Suprapubic skin (tissue), 4 donors: ENCODE measurements at regions not wholly inside any gene's neighbourhood (a gene's known extent, or its start where the extent isn't known, plus 50 kb on each side); places are given as distances from the start of the nearest gene placed in this dataset.

Experiments
- DNase-seq, 2 donors: peaks; one replicate each; pipeline ENCODE4 v3.0.0-alpha.2; 2019; ENCODE audit warnings: low spot score in 2 of 2
- H3K27ac ChIP-seq: fragments of 200-600 bp; sonication (generic); one replicate; pipeline ENCODE4 v1.5.1; 2019
- H3K27me3 ChIP-seq: fragments of 200-600 bp; sonication (generic); one replicate; pipeline ENCODE4 v1.5.1; 2019
- H3K36me3 ChIP-seq: fragments of 200-600 bp; sonication (generic); one replicate; pipeline ENCODE4 v1.5.1; 2019
- H3K4me1 ChIP-seq: fragments of 200-600 bp; sonication (generic); one replicate; pipeline ENCODE4 v1.5.1; 2019
- H3K4me3 ChIP-seq: fragments of 200-600 bp; sonication (generic); one replicate; pipeline ENCODE4 v1.5.1; 2019; ENCODE audit warnings: mild to moderate bottlenecking
- H3K9me3 ChIP-seq: fragments of 200-600 bp; sonication (generic); one replicate; pipeline ENCODE4 v1.5.1; 2019
- CTCF ChIP-seq, 2 donors: fragments of 200-600 bp in 1 of 2; fragments of 450-650 bp in 1 of 2; sonication (generic) in 1 of 2; IDR thresholded peaks; one replicate each; pipeline ENCODE4 v1.5.1; 2016 to 2019; ENCODE audit warnings: antibody characterized with exemption in 2 of 2, mild to moderate bottlenecking in 1 of 2, moderate library complexity in 1 of 2
- EP300 ChIP-seq: sonication (generic); formaldehyde crosslinking; IDR thresholded peaks from one replicate; pipeline ENCODE4 v1.6.1; 2017; ENCODE audit warnings: antibody characterized with exemption
- POLR2A ChIP-seq, 2 donors: fragments of 450-650 bp; IDR thresholded peaks; one replicate each; pipeline ENCODE4 v1.6.1; 2017; ENCODE audit warnings: antibody characterized with exemption in 2 of 2, mild to moderate bottlenecking in 2 of 2, moderate library complexity in 2 of 2
- POLR2AphosphoS5 ChIP-seq, 3 donors: sonication (generic); formaldehyde crosslinking; IDR thresholded peaks; one replicate each; pipeline ENCODE4 v1.6.1; 2017; ENCODE audit warnings: antibody characterized with exemption in 3 of 3
- WGBS: methylation state at CpG from one replicate; pipeline ENCODE4 v1.1.5; 2018; 5-methylcytosine and 5-hydroxymethylcytosine counted together

- Histone ChIP-seq H3K4me1 (no peaks in the 10 kb centered on the region), H3K36me3 (no peaks in the 10 kb centered on the region), H3K27me3 (no peaks in the 10 kb centered on the region), H3K27ac (no peak overlapping the region), H3K9me3 (no peaks in the 10 kb centered on the region), H3K4me3 (no peak overlapping the region)
- 65% methylated on average over 6 of the region's 7 CpGs for WGBS
- DNase-seq, result no peak
- no peak for TF ChIP-seq POLR2A (IDR thresholded peaks at IDR 0.05)
- no peak for TF ChIP-seq EP300
- TF ChIP-seq POLR2AphosphoS5 (IDR thresholded peaks at IDR 0.05), result no peak
- no peak for TF ChIP-seq CTCF (IDR thresholded peaks at IDR 0.05)
Measured at GRCh38 chr11:70778883-70779282, 380.6 kb downstream of the CTTN start.

GRCh38 chr11:70779433-70780245 lies 381.3 kb downstream of the CTTN start:
- Histone ChIP-seq H3K27ac (no peak overlapping the region), H3K36me3 (no peaks in the 10 kb centered on the region), H3K4me3 (no peak overlapping the region), H3K9me3 (no peaks in the 10 kb centered on the region), H3K4me1 (no peaks in the 10 kb centered on the region), H3K27me3 (no peaks in the 10 kb centered on the region)
- TF ChIP-seq POLR2AphosphoS5 (IDR thresholded peaks at IDR 0.05), result no peak
- no peak for TF ChIP-seq EP300
- no peak for TF ChIP-seq CTCF (IDR thresholded peaks at IDR 0.05)
- TF ChIP-seq POLR2A (IDR thresholded peaks at IDR 0.05), result no peak
- no peak for DNase-seq
- WGBS, result 81% methylated on average over 9 of the region's 9 CpGs

GRCh38 chr11:70780246-70780535 lies 381.9 kb downstream of the CTTN start:
- Histone ChIP-seq H3K4me1 (no peaks in the 10 kb centered on the region), H3K4me3 (no peak overlapping the region), H3K27me3 (no peaks in the 10 kb centered on the region), H3K9me3 (no peaks in the 10 kb centered on the region), H3K36me3 (no peaks in the 10 kb centered on the region), H3K27ac (no peak overlapping the region)
- no peak for DNase-seq
- WGBS, result 64% methylated on average over 1 of the region's 1 CpG
- TF ChIP-seq POLR2AphosphoS5 (IDR thresholded peaks at IDR 0.05) (no peak), EP300 (no peak), CTCF (IDR thresholded peaks at IDR 0.05) (no peak)

GRCh38 chr11:70782401-70782913 lies 384.1 kb downstream of the CTTN start:
- H3K4me1 ChIP-seq, result no peaks in the 10 kb centered on the region
- no peak for TF ChIP-seq CTCF (IDR thresholded peaks at IDR 0.05)
- no peak for TF ChIP-seq POLR2A (IDR thresholded peaks at IDR 0.05)
- no peak for TF ChIP-seq EP300
- no peak for TF ChIP-seq POLR2AphosphoS5 (IDR thresholded peaks at IDR 0.05)
- WGBS, result 78% methylated on average over 16 of the region's 16 CpGs
- DNase-seq, result no peak
- H3K9me3 ChIP-seq, result no peaks in the 10 kb centered on the region
- no peak overlapping the region for H3K4me3 ChIP-seq
- H3K27me3 ChIP-seq, result no peaks in the 10 kb centered on the region
- no peak overlapping the region for H3K27ac ChIP-seq
- H3K36me3 ChIP-seq, result no peaks in the 10 kb centered on the region

GRCh38 chr11:70783356-70783755 lies 385.0 kb downstream of the CTTN start:
- H3K4me1 ChIP-seq, result no peaks in the 10 kb centered on the region
- DNase-seq, result no peak
- H3K27me3 ChIP-seq, result no peaks in the 10 kb centered on the region
- 56% methylated on average over 11 of the region's 11 CpGs for whole genome bisulfite sequencing
- no peaks in the 10 kb centered on the region for H3K9me3 ChIP-seq
- no peaks in the 10 kb centered on the region for H3K36me3 ChIP-seq
- no peak overlapping the region for H3K27ac ChIP-seq
- H3K4me3 ChIP-seq, result no peak overlapping the region
- TF ChIP-seq POLR2AphosphoS5 (IDR thresholded peaks at IDR 0.05) (no peak), CTCF (IDR thresholded peaks at IDR 0.05) (no peak), POLR2A (IDR thresholded peaks at IDR 0.05) (no peak)
